HG02943 (cell line): ENCODE measurements at regions not wholly inside any gene's neighbourhood (a gene's known extent, or its start where the extent isn't known, plus 50 kb on each side); places are given as distances from the start of the nearest gene placed in this dataset.
"Not testable (repeated sequence)": the region's sequence is repeated elsewhere in the genome, so short reads cannot be mapped to it uniquely, and the experiment has no call there.

ENCODE experiments used
- ATAC-seq: cut with Tn5 transposase; IDR thresholded peaks from one replicate; pipeline ENCODE4 v1.9.1; 2021; ENCODE audit warnings: mild to moderate bottlenecking, low read depth, moderate library complexity; ENCODE audit not compliant: unreplicated experiment

DNA sequence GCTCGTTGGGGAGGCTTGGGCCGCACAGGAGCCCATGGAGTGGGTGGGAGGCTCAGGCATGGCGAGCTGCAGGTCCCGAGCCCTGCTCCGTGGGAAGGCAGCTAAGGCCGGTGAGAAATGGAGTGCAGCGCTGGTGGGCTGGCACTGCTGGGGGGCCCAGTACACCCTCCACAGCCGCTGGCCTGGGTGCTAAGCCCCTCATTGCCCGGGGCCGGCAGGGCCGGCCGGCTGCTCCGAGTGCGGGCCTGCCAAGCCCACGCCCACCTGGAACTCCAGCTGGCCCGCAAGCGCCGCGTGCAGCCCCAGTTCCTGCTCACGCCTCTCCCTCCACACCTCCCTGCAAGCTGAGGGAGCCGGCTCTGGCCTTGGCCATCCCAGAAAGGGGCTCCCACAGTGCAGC, 573.3 kb downstream of the KIF4B start:
- not testable (repeated sequence) for ATAC-seq

DNA sequence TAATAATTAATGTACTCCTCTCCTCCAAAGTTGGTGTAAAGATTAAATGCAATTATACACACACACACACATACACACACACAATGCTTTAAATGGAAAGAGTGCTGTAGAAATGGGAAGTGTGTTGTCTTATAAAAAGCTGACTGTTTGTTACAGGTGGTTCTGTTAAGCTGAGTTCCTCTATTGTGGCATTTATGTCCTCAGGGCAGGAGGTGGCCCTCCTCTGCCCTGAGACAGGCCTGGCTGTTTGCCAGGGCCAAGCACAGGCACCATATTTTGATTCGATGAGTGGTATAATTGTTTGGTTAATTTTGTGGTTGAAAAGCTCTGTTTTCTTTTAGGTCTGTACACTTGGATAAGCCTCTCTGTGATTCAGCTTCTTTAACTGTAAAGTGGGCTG, 573.9 kb downstream of the KIF4B start:
- no peak for ATAC-seq

DNA sequence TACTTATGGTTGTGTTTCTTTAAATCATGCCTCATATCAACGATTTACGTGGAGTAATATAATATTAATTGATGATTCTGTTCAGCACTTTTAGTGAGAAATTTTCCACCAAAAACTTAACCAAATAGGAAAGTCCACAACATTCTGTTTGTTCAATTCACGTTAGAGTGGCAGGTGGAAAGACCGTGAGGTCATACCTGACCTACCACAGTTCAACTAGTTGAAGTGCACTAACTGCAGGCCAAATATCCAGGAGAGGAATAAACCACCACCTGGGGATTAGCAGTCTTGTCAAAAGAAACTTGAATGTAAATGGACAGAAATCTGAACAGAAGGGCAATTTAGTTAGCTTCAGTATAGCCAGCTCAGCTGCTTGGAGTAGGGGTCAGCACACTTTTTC, 577.7 kb downstream of the KIF4B start:
- no peak for ATAC-seq

DNA sequence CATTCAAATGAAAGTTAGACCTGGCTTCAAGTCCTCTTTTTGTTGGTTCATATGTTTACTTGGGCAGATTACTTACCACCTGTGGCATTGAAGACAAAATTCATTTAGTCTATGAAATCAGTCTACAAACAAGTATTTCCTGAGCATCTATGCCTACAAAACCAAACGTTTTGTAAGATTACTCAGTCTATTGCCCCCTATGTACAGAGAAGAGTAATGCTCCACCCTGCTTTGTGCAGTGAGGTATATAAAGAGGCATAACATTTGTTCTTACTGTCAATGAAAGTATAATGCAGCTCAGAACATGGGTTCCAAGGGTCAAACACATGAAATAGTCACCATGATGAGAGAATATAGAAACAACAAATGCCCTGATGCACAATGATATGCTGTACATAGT, 580.7 kb downstream of the KIF4B start:
- ATAC-seq, result no peak

DNA sequence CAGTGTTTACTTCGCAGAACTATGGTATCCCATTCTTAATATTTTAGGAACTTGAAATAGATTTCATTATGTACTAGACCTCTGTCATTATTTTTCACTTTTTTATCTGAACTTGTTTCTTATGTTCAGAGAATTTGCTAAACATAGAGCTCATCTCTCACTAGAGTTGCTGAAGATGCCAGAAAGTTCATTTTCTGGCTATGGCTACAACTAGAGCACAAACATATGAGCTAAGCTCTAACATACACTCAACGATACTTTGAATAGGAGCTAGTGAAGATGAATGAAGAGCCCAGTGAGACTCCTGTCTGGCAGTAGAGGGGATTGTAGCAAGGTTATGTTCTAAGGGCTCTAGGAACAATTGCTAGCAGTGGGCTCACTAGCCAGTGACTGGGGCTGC, 582.2 kb downstream of the KIF4B start:
- no peak for ATAC-seq

DNA sequence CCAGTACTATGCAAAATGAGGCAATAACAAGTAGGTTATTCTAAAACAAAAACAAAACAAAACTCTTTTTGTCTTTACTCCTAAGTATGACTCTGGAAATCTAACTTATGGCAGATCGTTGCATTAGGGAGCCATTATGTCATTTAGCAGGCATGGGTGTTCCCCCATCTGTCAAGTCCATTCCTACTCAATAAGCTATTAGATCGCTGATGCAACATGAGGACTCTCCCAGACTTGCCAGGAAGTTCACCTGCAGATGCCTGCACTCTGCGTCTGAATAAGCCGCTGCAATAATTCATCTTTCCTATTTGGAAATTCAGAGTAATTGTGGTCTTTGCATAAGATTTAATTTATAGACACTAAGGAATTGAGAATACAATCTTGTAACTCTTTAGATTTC, 585.0 kb downstream of the KIF4B start:
- no peak for ATAC-seq

DNA sequence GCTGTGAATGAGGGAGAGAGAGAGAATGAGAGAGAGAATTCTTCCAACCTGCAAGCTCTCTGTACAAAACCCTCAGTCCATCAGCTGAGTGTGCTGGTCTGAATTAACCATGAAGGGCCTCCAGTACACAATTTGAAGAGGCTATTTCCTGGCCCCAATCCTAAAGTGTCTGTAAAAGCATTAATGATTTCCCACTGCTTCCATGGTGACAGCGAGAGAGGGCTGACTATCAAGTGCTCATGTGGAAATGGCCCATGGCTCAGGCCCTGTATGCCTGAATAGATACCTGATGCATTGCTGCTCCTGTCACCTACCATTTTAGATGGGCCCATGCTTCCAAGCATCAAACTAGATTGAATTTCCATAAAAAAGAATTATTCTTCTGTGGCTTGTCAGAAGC, 592.4 kb downstream of the KIF4B start:
- no peak for ATAC-seq

DNA sequence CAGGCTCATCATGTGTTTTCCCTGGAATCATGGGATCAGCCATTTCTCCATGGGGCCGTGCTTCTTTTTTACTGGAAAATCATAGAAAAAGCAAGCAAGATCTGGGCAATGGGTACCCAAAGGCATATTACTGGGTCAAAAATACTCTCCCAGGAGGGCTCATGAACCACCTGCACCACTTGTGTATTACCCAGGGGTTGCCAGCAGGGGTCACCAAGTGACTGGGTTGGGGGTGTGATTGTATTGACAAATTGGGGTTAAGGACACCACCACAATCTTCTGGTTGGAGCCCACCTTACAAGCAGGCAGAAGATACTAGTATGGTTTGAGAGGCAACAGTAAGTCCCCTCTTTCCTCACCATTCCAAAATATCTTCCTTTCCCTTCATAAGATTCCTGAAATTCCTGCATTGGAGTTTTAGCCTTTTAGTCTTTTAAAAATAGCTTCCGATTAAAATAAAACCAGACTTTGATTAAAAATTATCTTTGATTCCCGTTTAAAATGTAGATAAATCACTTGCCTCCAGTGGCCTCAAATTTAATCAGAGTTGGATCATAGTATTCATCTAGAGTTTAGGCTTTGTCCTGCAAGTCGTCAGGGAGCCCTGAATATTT, 603.3 kb downstream of the KIF4B start:
- no peak for ATAC-seq

DNA sequence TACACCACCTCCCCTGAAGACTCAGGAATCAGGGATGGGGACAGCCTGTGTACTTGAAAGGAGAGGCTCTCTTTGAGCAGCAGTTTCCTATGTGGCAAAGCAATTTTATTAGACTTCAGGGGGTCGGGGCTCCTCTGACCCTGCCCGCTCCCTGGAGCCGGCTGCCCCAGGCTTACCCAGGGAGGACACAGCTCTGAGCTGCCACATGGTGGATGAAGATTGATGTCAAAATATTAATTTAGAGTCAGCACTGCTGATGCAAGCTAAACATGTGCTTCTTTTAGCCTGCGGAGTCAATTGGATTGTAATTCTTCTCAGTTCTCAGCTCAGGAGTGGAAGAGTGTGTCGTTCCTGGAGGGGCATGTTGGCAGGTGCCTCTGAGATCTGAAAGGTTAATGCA, 606.1 kb downstream of the KIF4B start:
- no peak for ATAC-seq

DNA sequence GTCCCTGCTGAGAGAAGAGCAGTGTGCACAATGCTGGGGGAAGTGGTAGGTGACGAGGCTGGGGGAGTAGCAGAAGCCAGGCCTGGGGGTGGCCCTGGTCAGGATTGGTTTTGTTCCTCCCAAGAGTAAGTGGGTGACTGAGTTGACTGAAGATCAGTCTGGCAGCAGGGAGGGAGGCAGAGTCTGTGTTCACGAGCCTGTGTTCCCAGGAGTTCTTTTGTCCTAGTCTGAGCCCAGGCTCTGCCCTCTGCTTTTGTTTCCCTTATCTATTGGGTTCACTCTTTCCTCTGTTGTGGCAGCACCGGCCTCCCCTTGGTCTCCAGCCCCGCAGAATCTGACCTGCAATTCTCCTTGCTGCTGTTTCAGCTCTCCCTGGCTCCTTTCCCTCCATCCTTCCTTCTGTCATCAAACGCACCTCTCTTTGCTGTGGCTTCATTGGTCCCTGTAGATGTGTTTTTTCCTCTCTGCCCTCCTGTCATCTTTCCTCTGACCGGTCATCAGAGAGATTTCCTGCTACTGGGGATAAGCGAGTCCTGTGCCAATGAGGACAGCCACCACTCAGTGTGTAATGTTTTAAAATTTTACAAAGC, 607.4 kb downstream of the KIF4B start:
- no peak for ATAC-seq

DNA sequence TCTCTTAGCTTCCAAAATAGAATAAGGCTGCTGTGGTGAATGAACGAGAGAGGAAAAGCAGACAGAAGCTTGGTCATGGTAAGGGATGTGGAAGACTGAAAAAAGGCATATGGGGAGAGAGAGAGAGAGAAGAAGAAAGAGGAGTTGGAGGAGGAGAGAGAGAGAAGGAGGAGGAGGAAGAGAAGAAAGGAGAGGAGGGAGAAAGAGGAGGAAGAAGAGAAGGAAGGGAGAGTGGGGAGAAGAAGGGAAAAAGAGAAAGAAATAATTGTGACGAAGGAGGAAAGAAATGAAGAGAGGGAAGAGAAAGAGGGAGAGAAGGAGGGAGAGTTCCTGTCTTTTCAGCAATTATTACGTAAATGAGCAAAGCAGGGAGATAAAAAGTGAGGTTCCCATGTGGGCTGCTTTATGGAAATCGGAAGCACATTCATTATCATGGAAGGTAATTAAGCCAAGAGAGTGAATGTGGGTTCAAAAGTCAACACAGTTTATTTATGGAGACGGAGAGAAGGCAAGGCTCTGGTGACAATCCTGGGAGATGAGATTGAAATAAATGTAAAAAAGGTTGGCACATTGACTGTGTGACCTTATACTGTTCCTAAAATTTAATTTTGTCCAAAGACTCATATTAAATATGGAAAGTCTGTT, 611.2 kb downstream of the KIF4B start:
- no peak for ATAC-seq

DNA sequence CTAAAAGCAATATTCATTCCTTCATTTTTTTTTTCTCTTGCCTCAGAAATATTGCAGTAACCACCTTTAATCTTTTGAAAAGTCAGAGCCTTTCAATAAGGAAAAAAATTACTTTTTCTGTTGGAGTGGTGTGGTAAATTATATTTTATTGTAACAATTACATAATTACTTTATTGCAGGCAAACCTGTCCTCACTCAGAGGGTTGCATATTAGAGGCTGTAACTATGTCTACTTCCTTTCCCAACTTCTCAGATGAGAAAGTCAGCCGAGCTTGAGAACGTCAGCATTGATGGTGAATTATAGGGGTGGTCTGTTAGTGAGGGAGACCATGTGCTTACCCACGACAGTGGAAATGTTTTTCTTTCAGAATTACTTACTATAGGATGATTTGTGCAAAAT, 611.8 kb downstream of the KIF4B start:
- no peak for ATAC-seq

DNA sequence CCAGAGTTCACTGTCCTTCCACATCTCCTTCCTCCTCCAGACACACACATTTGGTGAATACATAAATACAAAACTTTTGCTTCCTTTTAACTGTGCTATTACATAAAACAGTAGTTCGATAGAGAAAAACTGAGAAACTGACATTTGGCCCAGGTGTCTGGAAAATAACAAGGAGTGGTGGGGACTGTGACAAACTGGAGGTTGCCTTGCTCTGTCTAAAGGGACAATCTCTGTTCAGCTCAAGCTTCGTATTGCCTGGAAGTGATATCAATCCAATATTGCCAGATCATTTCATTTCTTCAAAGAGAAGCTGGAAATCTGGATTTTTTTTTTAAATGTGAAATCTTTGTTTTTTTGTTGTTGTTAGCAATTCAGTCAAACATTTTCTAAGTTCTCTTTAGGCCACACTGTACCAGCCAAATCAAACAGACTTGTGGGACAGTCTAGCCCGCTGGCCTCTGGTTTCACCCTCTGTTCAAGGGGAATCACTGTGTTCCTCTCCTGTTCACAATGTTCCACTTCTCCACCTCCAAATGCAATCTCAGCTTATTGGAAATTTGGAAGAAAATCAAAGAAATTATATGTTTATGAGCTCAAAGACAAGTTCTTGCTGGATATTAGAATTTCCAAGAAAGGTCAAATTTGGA, 612.5 kb downstream of the KIF4B start:
- no peak for ATAC-seq

DNA sequence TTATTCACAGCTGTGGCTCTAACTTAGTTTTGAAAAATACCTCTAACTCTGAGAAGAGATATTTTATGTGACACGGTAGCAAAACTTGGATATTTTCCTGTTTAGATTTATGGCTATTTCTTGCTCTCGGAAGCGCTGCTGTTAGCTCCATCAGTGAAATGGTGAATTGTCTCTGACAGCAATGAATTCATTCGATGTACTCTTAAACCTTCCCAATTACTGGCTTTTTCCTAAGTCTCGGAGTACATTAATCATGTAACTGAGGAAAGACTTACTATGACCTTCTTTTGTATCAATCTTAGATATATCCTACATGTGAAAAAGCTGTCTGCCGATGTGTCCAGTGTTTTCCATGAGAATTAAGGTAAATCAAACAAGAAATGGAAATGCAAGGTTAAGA, 613.0 kb downstream of the KIF4B start:
- no peak for ATAC-seq

DNA sequence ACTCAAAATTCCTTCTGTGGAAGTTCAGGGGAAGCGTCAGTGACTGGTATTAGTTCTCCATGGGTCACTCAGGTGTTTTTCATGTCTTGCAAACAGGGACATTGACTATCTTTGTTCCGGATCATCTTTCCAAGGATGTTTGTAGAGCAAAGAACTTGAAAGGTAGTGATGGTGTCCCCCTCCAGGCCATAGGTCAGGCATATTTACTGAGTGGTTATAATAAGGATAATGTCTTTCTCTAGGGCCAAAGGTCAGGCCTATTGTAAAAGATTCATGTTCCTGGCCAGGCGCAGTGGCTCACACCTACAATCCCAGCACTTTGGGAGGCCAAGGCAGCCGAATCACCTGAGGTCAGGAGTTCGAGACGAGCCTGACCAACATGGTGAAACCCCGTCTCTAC, 614.8 kb downstream of the KIF4B start:
- no peak for ATAC-seq

DNA sequence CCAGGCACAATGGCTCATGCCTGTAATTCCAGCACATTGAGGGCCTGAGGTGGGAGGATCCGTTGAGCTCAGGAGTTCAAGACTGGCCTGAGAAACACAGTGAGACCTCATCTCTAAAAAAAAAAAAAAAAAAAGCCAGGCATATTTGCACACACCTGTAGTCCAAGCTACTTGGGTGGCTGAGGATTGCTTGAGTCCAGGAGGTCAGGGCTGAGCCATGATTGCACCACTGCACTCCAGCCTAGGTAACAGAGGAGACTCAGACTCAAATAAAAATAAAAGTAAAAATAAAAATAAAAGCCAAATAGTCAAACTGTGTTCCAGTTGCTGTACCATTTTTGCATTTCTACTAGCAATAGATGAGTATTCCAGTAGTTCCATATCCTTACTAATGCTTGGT, 616.0 kb downstream of the KIF4B start:
- ATAC-seq, result no peak

DNA sequence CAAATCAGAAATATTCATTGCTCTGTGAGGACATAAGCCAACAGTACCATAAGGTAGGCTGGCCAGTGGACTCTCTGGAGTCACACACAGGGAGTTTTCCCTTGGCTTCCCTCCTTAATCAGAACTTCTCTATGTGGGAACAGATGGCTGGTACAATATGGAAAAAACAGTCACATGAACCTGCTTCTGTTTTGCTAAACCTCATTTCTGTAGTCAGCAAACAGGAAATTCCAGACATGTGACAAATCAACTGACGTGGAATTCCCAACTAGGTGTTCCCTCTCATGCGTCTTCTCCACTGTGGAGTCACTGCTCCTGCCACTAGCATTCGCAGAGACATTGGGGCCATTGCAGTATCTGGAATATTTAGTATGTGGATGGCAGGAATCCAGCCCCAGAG, 617.6 kb downstream of the KIF4B start:
- ATAC-seq, result no peak

DNA sequence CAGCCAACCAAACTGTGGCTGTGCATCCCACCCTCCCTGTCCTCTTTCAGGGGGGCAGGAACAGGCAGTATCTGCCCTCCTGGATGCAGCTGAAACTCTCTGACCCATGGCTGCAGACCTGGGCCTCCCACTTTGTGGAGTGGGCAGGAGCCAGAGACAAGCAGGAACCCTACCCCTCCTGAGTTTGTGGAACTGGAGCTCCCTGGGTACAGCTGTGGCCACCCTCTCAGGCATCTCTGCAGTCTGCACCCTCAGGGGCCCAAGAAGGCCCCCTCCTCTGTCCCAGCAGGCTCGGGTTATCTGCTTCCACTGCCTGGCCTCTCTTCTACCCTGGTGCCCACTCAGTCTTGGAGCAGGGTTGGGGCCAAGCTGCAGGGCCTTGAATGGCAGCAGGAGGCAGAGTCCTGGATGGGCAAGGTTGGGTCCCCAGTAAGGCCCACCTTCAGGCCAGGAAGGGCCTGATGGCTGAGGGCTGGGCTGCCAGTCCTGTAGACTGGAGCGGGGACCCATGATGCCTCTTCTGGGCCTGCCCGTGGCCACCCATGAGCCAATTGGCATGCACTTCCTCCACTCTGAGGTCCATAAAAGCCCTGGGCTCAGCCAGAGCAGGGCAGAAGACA, 619.9 kb downstream of the KIF4B start:
- no peak for ATAC-seq

DNA sequence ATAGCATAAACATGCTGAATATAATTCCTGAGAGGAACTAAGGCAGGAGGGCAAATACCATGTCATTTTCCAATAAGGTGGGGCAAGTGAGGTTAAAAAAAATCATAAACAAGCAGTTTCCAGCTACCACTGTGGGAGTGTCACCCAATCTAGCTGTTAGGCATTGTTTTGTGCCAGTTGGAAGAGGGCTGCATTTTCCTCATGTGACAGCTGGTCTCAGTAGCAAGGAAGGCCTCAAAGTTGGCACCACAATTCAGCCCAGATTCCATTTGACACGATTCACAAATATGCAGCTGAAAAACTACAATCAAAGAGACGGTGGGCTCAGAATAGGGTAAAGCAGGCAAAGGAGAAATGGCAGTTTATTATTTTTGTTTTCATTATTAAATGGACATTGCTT, 636.1 kb downstream of the KIF4B start:
- ATAC-seq, result no peak

DNA sequence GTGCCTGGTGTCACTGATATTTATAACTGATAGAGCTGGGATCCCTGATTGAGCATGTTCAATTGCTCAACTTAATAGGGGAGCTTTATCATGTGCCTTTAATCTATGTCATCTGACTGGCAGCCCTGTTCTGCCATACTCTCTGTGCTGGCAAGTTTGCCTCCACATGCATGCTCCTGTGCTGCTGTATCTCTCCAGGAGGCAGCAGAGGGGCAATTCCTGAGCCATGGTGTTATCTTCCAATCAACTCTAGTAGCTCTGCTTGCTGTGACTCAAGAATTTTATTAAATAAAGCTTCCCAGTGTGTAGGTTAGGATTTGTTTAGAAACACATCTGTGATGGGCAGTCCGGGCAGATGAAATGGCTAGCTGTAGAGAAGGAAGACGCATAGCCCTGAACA, 642.0 kb downstream of the KIF4B start:
- ATAC-seq, result no peak

DNA sequence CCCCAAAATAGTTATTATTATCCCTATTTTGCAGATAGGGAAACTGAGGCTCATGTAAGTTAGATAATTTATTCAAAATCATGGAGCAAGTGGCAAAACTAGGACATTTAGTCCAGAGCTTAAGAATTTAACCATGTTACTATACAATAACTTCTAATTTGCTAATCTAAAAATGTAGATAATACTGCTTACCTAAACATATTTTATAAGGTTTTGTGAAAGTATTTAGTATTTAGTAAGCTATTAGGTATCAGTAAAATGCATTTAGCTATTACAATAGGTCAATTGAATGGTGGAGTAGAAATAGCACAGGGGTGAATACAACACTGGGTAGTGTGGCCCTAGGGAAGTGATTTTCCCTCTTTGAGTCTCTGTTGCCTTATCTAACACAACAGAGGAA, 648.3 kb downstream of the KIF4B start:
- no peak for ATAC-seq
